ENCODE measurements at regions not wholly inside any gene's neighbourhood (a gene's known extent, or its start where the extent isn't known, plus 50 kb on each side); places are given as distances from the start of the nearest gene placed in this dataset.

DNA sequence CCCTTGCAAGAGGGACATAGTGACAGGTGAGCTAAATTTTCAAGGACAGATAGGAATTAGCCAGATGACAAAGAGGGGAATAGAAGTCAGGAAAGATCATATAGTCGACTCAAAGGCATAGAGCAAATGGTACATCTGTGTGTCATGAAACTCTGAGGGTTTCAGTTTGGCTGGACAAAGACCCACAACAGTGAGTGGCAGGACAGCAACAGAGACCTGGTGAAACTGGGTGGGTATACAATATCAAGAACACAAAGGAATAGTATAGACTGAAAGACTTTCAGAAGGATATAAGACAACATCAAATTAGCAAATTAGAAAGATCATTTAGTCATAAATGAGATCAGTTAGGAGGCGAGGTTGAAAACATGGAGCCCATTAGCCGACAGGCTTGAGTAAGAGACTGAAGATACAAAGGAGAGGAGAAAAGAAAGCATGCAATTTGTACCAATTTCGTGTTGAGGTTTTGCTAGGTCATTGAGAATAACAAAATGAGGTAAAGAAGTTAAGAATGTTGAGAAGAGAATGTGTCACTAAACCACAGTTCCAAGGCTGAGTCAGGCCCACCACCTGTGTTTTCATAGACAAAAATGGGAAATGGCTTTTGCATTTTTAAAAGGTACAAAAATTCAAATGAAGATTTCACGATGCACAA, 213.8 kb downstream of the HHIPL2 start:
- in situ Hi-C loops (cut with MboI; ENCODE audit: low sequenced_read_pairs, unreplicated experiment): no loop called here
- DNase-seq (ENCODE audit: low spot score): no peak
- no peak for TF ChIP-seq CTCF (IDR thresholded peaks at IDR 0.05; ENCODE audit: borderline replicate concordance, control extremely low read depth, extremely low read depth, insufficient read depth, missing control alignments)

DNA sequence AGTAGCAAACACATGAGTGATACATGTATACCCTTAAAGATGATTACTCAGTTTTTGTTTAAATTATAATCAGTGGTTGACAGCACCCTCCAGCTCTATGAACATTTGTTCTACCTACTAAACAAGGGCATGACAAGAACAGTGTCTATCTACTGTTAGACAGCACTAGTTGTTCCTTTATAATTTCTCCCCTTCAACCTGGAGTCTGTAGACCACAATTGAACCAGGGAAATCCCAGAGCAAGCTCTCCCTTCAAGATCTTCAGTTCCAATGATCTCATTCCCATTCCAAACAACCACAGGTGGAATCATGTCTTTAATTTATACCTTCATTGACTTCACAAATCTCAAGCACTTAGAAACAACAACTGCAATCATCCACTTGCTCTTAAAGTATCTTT, 216.1 kb downstream of the HHIPL2 start:
- TF ChIP-seq CTCF (IDR thresholded peaks at IDR 0.05; ENCODE audit: borderline replicate concordance, control extremely low read depth, extremely low read depth, insufficient read depth, missing control alignments): no peak
- in situ Hi-C loops (cut with MboI; ENCODE audit: low sequenced_read_pairs, unreplicated experiment): no loop called here
- DNase-seq (ENCODE audit: low spot score): no peak

DNA sequence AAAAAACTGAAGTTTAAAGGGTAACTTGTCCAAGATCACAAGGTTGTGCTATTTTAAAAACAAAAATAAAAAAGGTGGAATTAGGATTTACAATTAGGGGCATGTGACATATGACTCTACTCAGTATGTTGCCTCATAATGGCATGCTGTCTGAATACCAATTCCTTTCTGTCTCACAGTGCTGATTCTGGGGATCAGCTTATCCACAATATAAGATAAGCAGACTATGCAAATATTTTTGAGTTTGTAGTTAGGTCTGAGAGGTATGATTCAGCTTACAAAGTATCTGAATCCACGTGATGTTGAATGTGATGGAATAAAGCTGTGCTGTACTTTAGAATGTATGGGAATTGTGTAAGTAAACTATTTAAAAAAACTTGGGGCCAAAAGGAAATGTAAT, 216.6 kb downstream of the HHIPL2 start:
- in situ Hi-C loops (cut with MboI; ENCODE audit: low sequenced_read_pairs, unreplicated experiment): no loop called here
- TF ChIP-seq CTCF (IDR thresholded peaks at IDR 0.05; ENCODE audit: borderline replicate concordance, control extremely low read depth, extremely low read depth, insufficient read depth, missing control alignments): no peak
- no peak for DNase-seq (ENCODE audit: low spot score)

GRCh38 chr1:222329493-222330045, 218.3 kb downstream of the HHIPL2 start:
- DNase-seq (ENCODE audit: low spot score): no peak
- in situ Hi-C loops (cut with MboI; ENCODE audit: low sequenced_read_pairs, unreplicated experiment): no loop called here
- TF ChIP-seq CTCF (IDR thresholded peaks at IDR 0.05; ENCODE audit: borderline replicate concordance, control extremely low read depth, extremely low read depth, insufficient read depth, missing control alignments): no peak

DNA sequence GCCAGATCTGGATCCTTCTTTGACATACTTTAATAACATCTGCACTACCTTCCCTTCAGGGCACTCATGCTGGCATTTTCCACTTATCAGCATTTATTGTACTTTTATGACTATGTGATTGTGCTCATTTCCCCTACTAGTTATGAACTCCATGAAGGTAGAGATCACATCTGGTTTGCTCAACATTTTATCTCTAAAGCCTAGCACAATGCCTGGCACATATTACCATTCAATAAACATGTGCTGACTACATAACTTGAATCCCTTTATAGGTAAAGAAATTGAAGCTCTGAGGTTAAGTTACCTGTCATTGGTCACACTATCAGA, 221.2 kb downstream of the HHIPL2 start:
- DNase-seq (ENCODE audit: low spot score): no peak
- no peak for TF ChIP-seq CTCF (IDR thresholded peaks at IDR 0.05; ENCODE audit: borderline replicate concordance, control extremely low read depth, extremely low read depth, insufficient read depth, missing control alignments)
- in situ Hi-C loops (cut with MboI; ENCODE audit: low sequenced_read_pairs, unreplicated experiment): no loop called here

GRCh38 chr1:222326006-222326709, 221.7 kb downstream of the HHIPL2 start:
- no peak for DNase-seq (ENCODE audit: low spot score)
- TF ChIP-seq CTCF (IDR thresholded peaks at IDR 0.05; ENCODE audit: borderline replicate concordance, control extremely low read depth, extremely low read depth, insufficient read depth, missing control alignments): no peak
- in situ Hi-C loops (cut with MboI; ENCODE audit: low sequenced_read_pairs, unreplicated experiment): no loop called here

Measured in GM13976 (cell line).